Epithelial cell of esophagus (primary cell): ENCODE measurements at regions not wholly inside any gene's neighbourhood (a gene's known extent, or its start where the extent isn't known, plus 50 kb on each side); places are given as distances from the start of the nearest gene placed in this dataset.
"Not testable (repeated sequence)": the region's sequence is repeated elsewhere in the genome, so short reads cannot be mapped to it uniquely, and the experiment has no call there.

Experiments
- DNase-seq: peaks from one replicate; pipeline ENCODE4 v3.0.0; 2010; ENCODE audit warnings: low read depth
- H3K4me3 ChIP-seq: 2 replicates; pipeline ENCODE4 v1.5.1; 2011; ENCODE audit warnings: mild to moderate bottlenecking, low read length, control low read depth
- CTCF ChIP-seq: IDR thresholded peaks from 2 replicates; pipeline ENCODE4 v1.5.1; 2011; ENCODE audit warnings: low read depth, mild to moderate bottlenecking, low read length, control low read depth, inconsistent platforms; ENCODE audit not compliant: insufficient read depth; ENCODE audit errors: missing control alignments

GRCh38 chr5:106985174-106985573, 685.6 kb downstream of the EFNA5 start:
- H3K4me3 ChIP-seq: no peak overlapping the region
- TF ChIP-seq CTCF: no peak
- DNase-seq: no peak

- not testable (repeated sequence) for DNase-seq, H3K4me3 ChIP-seq
Measured at GRCh38 chr5:106979178-106979577, 691.6 kb downstream of the EFNA5 start.

- DNase-seq: not testable (repeated sequence)
Measured at GRCh38 chr5:106978582-106979165, 692.1 kb downstream of the EFNA5 start.

GRCh38 chr5:106976363-106976762, 694.4 kb downstream of the EFNA5 start:
- no peak for TF ChIP-seq CTCF
- H3K4me3 ChIP-seq: no peak overlapping the region
- no peak for DNase-seq

More at GRCh38 chr5:106978582-106979165, 692.1 kb downstream of the EFNA5 start:
- H3K4me3 ChIP-seq: not testable (repeated sequence)

- no peak overlapping the region for H3K4me3 ChIP-seq
- no peak for DNase-seq
- TF ChIP-seq CTCF: no peak
Measured at GRCh38 chr5:106974272-106974671, 696.5 kb downstream of the EFNA5 start.

- TF ChIP-seq CTCF: no peak
- DNase-seq: peak; percentile 21
- no peak overlapping the region for H3K4me3 ChIP-seq
Measured at GRCh38 chr5:106966686-106967315, 703.9 kb downstream of the EFNA5 start.

GRCh38 chr5:106964132-106964531, 706.6 kb downstream of the EFNA5 start:
- DNase-seq: peak; percentile 55
- no peak overlapping the region for H3K4me3 ChIP-seq
- TF ChIP-seq CTCF: no peak

- TF ChIP-seq CTCF: no peak
- no peak overlapping the region for H3K4me3 ChIP-seq
- no peak for DNase-seq
Measured at GRCh38 chr5:106963630-106964029, 707.1 kb downstream of the EFNA5 start.
